Panc1 (cell line): ENCODE measurements at regions not wholly inside any gene's neighbourhood (a gene's known extent, or its start where the extent isn't known, plus 50 kb on each side); places are given as distances from the start of the nearest gene placed in this dataset.

Experiments
- ATAC-seq: fragments of 200-7000 bp; cut with Tn5 transposase; 2 replicates; pipeline ENCODE4 v1.9.1; 2020; ENCODE audit warnings: mild to moderate bottlenecking, moderate library complexity
- BruUV-seq: library from RNA; stranded (reverse); fragments of 400-500 nt; replicated peaks from 2 replicates; lab custom pipeline; 2021; lab: Mats Ljungman, UMichigan
- CTCF ChIA-PET: fragments of 300-600 bp; sonication (Branson Sonifier 250); formaldehyde crosslinking; loops from one replicate; lab custom pipeline; 2022; ENCODE audit warnings: antibody characterized with exemption; lab: Charles Lee
- POLR2A ChIA-PET: fragments of 300-600 bp; sonication (Branson Sonifier 250); formaldehyde crosslinking; loops from one replicate; lab custom pipeline; 2022; ENCODE audit warnings: antibody characterized with exemption; lab: Charles Lee
- DNase-seq: peaks from one replicate; pipeline ENCODE4 v3.0.0-alpha.2; 2010; ENCODE audit warnings: low read depth, low spot score
- H3K27ac ChIP-seq: 2 replicates; pipeline ENCODE4 v1.5.1; 2011; ENCODE audit warnings: mild to moderate bottlenecking, low read length, inconsistent platforms
- H3K27me3 ChIP-seq: fragments of 200-500 bp; sonication (Bioruptor generic); 2 replicates; pipeline ENCODE4 v1.6.0; 2014; ENCODE audit warnings: low read length, inconsistent platforms; ENCODE audit not compliant: control insufficient read depth, insufficient read depth
- H3K36me3 ChIP-seq: fragments of 200-500 bp; sonication (Bioruptor generic); 2 replicates; pipeline ENCODE4 v1.5.1; 2014; ENCODE audit warnings: inconsistent platforms, mild to moderate bottlenecking, low read length, moderate library complexity; ENCODE audit not compliant: control insufficient read depth, insufficient read depth
- H3K4me1 ChIP-seq: 2 replicates; pipeline ENCODE4 v1.5.1; 2011; ENCODE audit warnings: inconsistent platforms, mild to moderate bottlenecking, low read length, moderate library complexity; ENCODE audit not compliant: control insufficient read depth, insufficient read depth
- H3K4me3 ChIP-seq, 2 experiments: 2 replicates each; pipeline ENCODE4 v1.5.1; 2011 to 2012; ENCODE audit warnings: low read depth in 2 of 2, low read length in 2 of 2, mild to moderate bottlenecking in 2 of 2, inconsistent platforms in 1 of 2, moderate library complexity in 1 of 2
- H3K9me3 ChIP-seq: fragments of 200-500 bp; sonication (Bioruptor generic); 2 replicates; pipeline ENCODE4 v1.5.1; 2014; ENCODE audit warnings: low read depth, mild to moderate bottlenecking, inconsistent platforms, low read length, moderate library complexity; ENCODE audit not compliant: control insufficient read depth, insufficient read depth
- POLR2AphosphoS5 ChIP-seq: IDR thresholded peaks from 2 replicates; pipeline ENCODE4 v1.6.1; 2012; ENCODE audit warnings: mild to moderate bottlenecking, low read depth, low read length, moderate library complexity
- SIN3A ChIP-seq: IDR thresholded peaks from 2 replicates; pipeline ENCODE4 v1.6.1; 2012; ENCODE audit warnings: low read depth, mild to moderate bottlenecking, low read length, moderate library complexity, borderline replicate concordance; ENCODE audit not compliant: insufficient read depth
- TCF7L2 ChIP-seq: IDR thresholded peaks from 2 replicates; pipeline ENCODE4 v1.6.1; 2011; ENCODE audit warnings: mild to moderate bottlenecking, low read depth, low read length, inconsistent platforms
- in situ Hi-C: cut with HindIII; loops from 2 replicates; pipeline ENCODE4 v1.10.0; 2016; ENCODE audit warnings: low sequenced_read_pairs, low pct_unique_long_range_greater_than_20kb
- intact Hi-C: fragments of 100-400 bp; cut with micrococcal nuclease; formaldehyde crosslinking; loops from one replicate; pipeline ENCODE4 v1.10.0; 2022; ENCODE audit not compliant: unreplicated experiment
- TF ChIP-seq, protein P1 (sequence below): fragments of 450-650 bp; IDR thresholded peaks from 2 replicates; pipeline ENCODE4 v1.5.1; 2017; ENCODE audit warnings: mild to moderate bottlenecking
- TF ChIP-seq, protein P2 (sequence below), 2 experiments: IDR thresholded peaks; 2 replicates each; pipeline ENCODE4 v1.6.1; 2011 to 2012; ENCODE audit warnings: low read depth in 2 of 2, control low read depth in 1 of 2, low read length in 1 of 2, mild to moderate bottlenecking in 1 of 2, moderate library complexity in 1 of 2; ENCODE audit not compliant: insufficient read depth in 1 of 2

DNA sequence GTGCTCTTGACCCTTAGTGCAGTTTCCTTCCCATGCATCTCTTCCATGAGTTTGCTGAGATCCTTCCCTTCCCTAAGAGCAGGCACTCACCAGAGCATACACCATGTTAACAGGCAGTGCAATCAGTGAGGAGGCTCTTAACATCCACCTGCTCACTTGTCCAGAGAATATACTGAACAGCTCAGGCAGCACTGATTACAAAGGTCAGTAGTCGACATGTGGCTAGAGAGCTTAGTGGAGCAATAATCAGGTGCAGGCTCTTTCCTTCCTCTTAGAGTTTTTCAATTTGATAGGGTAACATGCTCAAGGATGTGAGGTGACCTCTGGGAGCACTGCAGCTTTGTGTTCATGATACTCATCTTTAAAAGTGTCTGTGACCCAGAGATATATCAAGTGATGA lies 144.1 kb upstream of the SETBP1 start:
- Histone ChIP-seq H3K4me3 (no peak overlapping the region), H3K27me3 (no peaks in the 10 kb centered on the region), H3K36me3 (no peaks in the 10 kb centered on the region), H3K9me3 (no peaks in the 10 kb centered on the region), H3K4me1 (no peaks in the 10 kb centered on the region), H3K27ac (no peak overlapping the region)
- TF ChIP-seq, protein P1, sequence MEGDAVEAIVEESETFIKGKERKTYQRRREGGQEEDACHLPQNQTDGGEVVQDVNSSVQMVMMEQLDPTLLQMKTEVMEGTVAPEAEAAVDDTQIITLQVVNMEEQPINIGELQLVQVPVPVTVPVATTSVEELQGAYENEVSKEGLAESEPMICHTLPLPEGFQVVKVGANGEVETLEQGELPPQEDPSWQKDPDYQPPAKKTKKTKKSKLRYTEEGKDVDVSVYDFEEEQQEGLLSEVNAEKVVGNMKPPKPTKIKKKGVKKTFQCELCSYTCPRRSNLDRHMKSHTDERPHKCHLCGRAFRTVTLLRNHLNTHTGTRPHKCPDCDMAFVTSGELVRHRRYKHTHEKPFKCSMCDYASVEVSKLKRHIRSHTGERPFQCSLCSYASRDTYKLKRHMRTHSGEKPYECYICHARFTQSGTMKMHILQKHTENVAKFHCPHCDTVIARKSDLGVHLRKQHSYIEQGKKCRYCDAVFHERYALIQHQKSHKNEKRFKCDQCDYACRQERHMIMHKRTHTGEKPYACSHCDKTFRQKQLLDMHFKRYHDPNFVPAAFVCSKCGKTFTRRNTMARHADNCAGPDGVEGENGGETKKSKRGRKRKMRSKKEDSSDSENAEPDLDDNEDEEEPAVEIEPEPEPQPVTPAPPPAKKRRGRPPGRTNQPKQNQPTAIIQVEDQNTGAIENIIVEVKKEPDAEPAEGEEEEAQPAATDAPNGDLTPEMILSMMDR = no peak
- TF ChIP-seq, protein P2, sequence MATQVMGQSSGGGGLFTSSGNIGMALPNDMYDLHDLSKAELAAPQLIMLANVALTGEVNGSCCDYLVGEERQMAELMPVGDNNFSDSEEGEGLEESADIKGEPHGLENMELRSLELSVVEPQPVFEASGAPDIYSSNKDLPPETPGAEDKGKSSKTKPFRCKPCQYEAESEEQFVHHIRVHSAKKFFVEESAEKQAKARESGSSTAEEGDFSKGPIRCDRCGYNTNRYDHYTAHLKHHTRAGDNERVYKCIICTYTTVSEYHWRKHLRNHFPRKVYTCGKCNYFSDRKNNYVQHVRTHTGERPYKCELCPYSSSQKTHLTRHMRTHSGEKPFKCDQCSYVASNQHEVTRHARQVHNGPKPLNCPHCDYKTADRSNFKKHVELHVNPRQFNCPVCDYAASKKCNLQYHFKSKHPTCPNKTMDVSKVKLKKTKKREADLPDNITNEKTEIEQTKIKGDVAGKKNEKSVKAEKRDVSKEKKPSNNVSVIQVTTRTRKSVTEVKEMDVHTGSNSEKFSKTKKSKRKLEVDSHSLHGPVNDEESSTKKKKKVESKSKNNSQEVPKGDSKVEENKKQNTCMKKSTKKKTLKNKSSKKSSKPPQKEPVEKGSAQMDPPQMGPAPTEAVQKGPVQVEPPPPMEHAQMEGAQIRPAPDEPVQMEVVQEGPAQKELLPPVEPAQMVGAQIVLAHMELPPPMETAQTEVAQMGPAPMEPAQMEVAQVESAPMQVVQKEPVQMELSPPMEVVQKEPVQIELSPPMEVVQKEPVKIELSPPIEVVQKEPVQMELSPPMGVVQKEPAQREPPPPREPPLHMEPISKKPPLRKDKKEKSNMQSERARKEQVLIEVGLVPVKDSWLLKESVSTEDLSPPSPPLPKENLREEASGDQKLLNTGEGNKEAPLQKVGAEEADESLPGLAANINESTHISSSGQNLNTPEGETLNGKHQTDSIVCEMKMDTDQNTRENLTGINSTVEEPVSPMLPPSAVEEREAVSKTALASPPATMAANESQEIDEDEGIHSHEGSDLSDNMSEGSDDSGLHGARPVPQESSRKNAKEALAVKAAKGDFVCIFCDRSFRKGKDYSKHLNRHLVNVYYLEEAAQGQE (IDR thresholded peaks at IDR 0.05; ENCODE audit: insufficient read depth in 1 of 2, low read depth in 2 of 2, low read length in 1 of 2) = no peak
- TF ChIP-seq SIN3A = no peak
- TF ChIP-seq TCF7L2 = no peak
- no peak for TF ChIP-seq POLR2AphosphoS5
- POLR2A ChIA-PET = no interaction called here
- CTCF ChIA-PET = no interaction called here
- no TSS peak for BruUV-seq
- DNase-seq (no peak), ATAC-seq (no peak)
- in situ Hi-C loops = no loop called here
- intact Hi-C loops = no loop called here

DNA sequence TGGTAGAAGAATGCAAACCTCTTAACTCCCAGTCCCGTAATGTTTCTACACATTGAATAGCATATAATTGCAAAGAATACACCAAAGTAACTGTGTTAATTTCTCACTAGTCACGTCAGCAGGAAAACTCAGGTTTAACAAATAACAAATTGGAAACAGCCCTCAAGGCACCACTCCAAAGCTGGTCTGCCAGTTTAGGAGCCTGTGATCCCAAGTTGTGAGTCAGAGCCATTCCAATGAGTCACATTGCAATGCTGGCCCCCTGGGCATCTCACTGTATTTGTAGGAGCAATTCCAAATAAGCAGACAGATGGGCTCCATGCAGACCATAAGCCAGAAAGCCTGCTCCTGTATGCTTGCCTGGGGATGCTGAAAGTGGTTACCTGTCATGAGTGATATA lies 143.2 kb upstream of the SETBP1 start:
- ATAC-seq (no peak), DNase-seq (no peak)
- in situ Hi-C loops = no loop called here
- no TSS peak for BruUV-seq
- intact Hi-C loops = no loop called here
- ChIA-PET CTCF (no interaction called here), POLR2A (no interaction called here)
- Histone ChIP-seq H3K27me3 (no peaks in the 10 kb centered on the region), H3K4me3 (no peak overlapping the region), H3K36me3 (no peaks in the 10 kb centered on the region), H3K9me3 (no peaks in the 10 kb centered on the region), H3K4me1 (no peaks in the 10 kb centered on the region), H3K27ac (no peak overlapping the region)
- TF ChIP-seq SIN3A = no peak
- TF ChIP-seq, protein P1 = no peak
- TF ChIP-seq, protein P2 (IDR thresholded peaks at IDR 0.05; ENCODE audit: insufficient read depth in 1 of 2, low read depth in 2 of 2, low read length in 1 of 2) = no peak
- no peak for TF ChIP-seq TCF7L2
- no peak for TF ChIP-seq POLR2AphosphoS5
